ENCODE measurements at regions not wholly inside any gene's neighbourhood (a gene's known extent, or its start where the extent isn't known, plus 50 kb on each side); places are given as distances from the start of the nearest gene placed in this dataset.

DNA sequence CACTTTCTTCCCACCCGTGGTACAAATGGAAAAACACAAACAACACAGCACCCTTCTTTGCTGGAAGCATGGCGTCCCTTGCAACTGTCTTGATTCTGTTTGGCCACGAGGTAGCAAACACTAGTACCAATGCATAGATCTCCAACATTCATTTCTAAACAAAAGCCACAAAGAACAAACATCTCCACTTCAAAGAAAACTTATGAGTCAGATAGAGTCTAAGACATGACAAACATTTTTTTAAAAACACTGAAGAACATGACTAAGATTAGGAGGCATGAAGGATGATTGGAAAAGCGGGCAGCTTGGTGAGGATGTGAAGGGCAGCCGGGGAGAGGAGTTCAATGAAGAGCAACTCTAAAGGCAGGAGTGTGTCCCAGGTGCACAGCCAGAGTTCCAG is 197.6 kb upstream of the FAM9B start:
- Mint-ChIP-seq H3K27ac (no peak overlapping the region), H3K4me1 (ENCODE audit: low read depth) (peaks cover 23% of the 10 kb centered on the region), H3K4me3 (no peak overlapping the region), H3K27me3 (ENCODE audit: insufficient read depth) (peaks cover 3% of the 10 kb centered on the region), H3K9me3 (no peaks in the 10 kb centered on the region), H3K36me3 (ENCODE audit: low read depth) (no peaks in the 10 kb centered on the region)
- peak; percentile 42 for DNase-seq
- no peak for TF ChIP-seq CTCF (IDR thresholded peaks at IDR 0.05)

GRCh38 chrX:9233141-9233540 is 199.2 kb upstream of the FAM9B start:
- DNase-seq, result no peak
- Mint-ChIP-seq H3K27ac (no peak overlapping the region), H3K4me3 (no peak overlapping the region), H3K36me3 (ENCODE audit: low read depth) (no peaks in the 10 kb centered on the region), H3K9me3 (no peaks in the 10 kb centered on the region), H3K27me3 (ENCODE audit: insufficient read depth) (peaks cover 4% of the 10 kb centered on the region), H3K4me1 (ENCODE audit: low read depth) (peaks cover 12% of the 10 kb centered on the region)
- no peak for TF ChIP-seq CTCF (IDR thresholded peaks at IDR 0.05)

DNA sequence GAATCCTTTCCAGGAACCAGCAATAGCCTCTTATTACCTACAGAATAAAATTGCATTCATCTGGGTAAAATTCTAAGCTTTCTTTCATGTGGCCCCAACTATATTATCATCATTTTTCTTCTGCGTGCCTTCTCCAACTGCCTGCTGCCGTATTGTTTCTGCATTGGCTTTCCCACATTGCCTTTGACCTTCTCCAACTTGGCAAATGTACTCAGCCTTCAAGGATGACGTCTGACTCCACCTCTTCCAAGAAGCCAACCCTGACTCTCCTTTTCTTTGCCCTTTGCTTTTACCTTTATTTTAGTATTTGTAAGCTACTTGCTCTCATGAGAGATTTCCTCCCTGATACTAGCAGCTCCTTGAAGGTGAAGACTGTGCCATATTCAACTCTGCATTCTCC is 200.4 kb upstream of the FAM9B start:
- no peak for TF ChIP-seq CTCF (IDR thresholded peaks at IDR 0.05)
- H3K27ac Mint-ChIP-seq, result no peak overlapping the region
- no peaks in the 10 kb centered on the region for H3K9me3 Mint-ChIP-seq
- H3K4me1 Mint-ChIP-seq (ENCODE audit: low read depth), result peaks cover 9% of the 10 kb centered on the region
- no peak for DNase-seq
- no peaks in the 10 kb centered on the region for H3K36me3 Mint-ChIP-seq (ENCODE audit: low read depth)
- peaks cover 4% of the 10 kb centered on the region for H3K27me3 Mint-ChIP-seq (ENCODE audit: insufficient read depth)
- no peak overlapping the region for H3K4me3 Mint-ChIP-seq

- H3K4me3 Mint-ChIP-seq, result no peak overlapping the region
- no peaks in the 10 kb centered on the region for H3K9me3 Mint-ChIP-seq
Measured at GRCh38 chrX:9235722-9236121, 201.8 kb upstream of the FAM9B start.

GRCh38 chrX:9240956-9241355 is 207.0 kb upstream of the FAM9B start:
- H3K27ac Mint-ChIP-seq, result no peak overlapping the region
- H3K9me3 Mint-ChIP-seq, result no peaks in the 10 kb centered on the region
- H3K27me3 Mint-ChIP-seq (ENCODE audit: insufficient read depth), result peaks cover 4% of the 10 kb centered on the region; the same call in 1 of the 2 replicates
- no peak overlapping the region for H3K4me3 Mint-ChIP-seq
- no peak for TF ChIP-seq CTCF (IDR thresholded peaks at IDR 0.05)
- DNase-seq, result no peak
- H3K4me1 Mint-ChIP-seq (ENCODE audit: low read depth), result no peaks in the 10 kb centered on the region
- H3K36me3 Mint-ChIP-seq (ENCODE audit: low read depth), result no peaks in the 10 kb centered on the region

More at GRCh38 chrX:9235722-9236121, 201.8 kb upstream of the FAM9B start:
- no peak for DNase-seq
- Mint-ChIP-seq H3K4me1 (ENCODE audit: low read depth) (peaks cover 9% of the 10 kb centered on the region), H3K36me3 (ENCODE audit: low read depth) (no peaks in the 10 kb centered on the region), H3K27me3 (ENCODE audit: insufficient read depth) (peaks cover 7% of the 10 kb centered on the region), H3K27ac (no peak overlapping the region)
- TF ChIP-seq CTCF (IDR thresholded peaks at IDR 0.05), result no peak

DNA sequence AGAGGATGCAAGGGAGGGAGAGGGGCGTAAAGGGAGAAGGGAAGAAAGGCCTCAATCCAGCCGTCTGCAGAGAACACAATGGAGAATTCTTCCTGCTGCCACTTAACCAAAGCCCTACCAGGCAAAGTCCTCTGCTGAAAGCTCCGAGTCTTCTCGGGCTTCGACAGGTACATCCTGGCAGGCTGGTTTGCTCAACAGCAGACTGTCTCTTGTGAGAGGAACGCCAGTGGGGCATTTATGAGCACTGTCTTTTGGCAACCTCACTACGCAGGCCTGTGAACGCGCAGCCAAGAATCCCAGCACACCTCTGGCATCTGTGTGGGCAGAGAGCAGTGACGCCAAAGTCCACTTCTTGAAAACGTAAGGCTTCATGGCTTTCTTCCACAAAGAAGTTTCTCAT is 207.5 kb upstream of the FAM9B start:
- no peak for DNase-seq
- TF ChIP-seq CTCF (IDR thresholded peaks at IDR 0.05), result no peak
- Mint-ChIP-seq H3K4me3 (no peak overlapping the region), H3K36me3 (ENCODE audit: low read depth) (no peaks in the 10 kb centered on the region), H3K9me3 (no peaks in the 10 kb centered on the region), H3K4me1 (ENCODE audit: low read depth) (no peaks in the 10 kb centered on the region), H3K27ac (no peak overlapping the region), H3K27me3 (ENCODE audit: insufficient read depth) (peaks cover 4% of the 10 kb centered on the region; the same call in 1 of the 2 replicates)
